HG02678 (cell line): ENCODE measurements at regions not wholly inside any gene's neighbourhood (a gene's known extent, or its start where the extent isn't known, plus 50 kb on each side); places are given as distances from the start of the nearest gene placed in this dataset.

ENCODE experiments used
- ATAC-seq: cut with Tn5 transposase; IDR thresholded peaks from one replicate; pipeline ENCODE4 v1.9.1; 2021; ENCODE audit warnings: mild to moderate bottlenecking, moderate library complexity; ENCODE audit not compliant: unreplicated experiment

DNA sequence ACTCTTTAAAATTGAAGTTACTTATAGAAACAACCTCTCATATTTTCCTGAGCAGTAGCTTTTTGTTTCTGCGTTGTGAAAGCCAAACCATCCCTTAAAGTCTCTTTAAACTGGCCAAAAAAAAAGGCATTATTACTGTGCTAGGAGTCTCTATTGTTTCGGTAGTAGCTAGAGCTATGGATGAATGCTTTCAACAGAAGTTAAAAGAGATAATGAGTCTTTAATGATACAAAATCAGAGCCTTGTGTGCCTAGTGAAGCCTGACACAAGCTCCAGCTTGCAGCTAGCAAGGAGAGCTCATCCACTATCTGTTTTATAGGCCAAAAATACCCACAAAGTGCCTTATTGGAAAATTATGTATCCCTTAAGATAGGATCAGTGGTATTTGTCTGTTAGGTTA lies 360.4 kb upstream of the CDIN1 start:
- no peak for ATAC-seq

- no peak for ATAC-seq
Measured at GRCh38 chr15:36221992-36222391, 357.4 kb upstream of the CDIN1 start.

- no peak for ATAC-seq
Measured at GRCh38 chr15:36230776-36231175, 348.6 kb upstream of the CDIN1 start.

DNA sequence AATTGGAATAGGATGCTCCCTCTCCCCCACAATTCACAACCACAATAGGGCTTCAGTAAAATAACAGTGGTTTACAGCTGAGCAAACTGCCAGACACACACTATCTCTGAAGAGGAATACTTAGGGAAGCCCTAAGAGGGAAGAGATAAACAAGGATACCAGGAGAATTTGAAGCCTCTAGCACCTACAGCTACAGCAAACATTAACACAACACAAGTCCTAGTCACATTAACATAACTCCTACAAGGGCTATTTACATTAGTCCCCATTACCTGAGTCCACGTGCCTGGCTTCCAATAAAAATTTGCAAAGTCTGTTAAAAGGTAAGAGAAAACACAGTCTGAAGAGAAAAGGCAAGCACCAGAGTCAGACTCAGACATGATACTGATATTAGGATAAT lies 346.9 kb upstream of the CDIN1 start:
- ATAC-seq: no peak

DNA sequence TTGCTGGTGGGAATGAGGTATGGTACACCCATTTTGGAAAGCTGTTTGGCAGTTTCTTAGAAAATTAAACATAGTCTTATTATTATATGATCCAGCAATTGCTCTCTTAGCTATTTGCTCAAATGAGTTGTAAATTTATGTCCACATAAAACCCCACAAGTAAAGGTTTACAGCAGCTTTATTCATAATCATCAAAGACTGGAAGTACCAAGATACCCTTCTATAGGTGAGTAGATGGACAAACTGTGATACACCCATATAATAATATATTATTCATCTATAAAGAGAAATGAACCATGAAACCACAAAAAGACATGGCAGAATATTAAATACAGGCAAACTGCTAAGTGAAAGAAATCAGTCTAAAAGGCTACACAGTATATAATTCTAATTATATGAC lies 344.7 kb upstream of the CDIN1 start:
- ATAC-seq: no peak

DNA sequence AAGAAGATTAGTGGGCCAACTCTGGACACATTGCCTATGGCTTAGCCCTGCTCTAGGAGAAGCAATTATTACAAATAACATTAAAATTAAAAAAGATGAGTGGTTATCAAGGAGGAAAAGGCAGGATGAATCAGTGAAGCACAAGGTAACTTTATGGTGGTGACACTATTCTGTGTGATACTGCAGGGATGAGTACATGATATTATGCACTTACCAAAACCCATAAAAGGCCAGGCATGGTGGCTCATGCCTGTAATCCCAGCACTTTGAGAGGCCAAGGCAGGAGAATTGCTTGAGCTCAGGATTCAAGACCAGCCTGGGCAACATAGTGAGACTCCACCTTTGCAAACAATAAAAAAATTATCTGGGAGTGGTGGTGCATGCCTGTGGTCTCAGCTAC lies 344.3 kb upstream of the CDIN1 start:
- no peak for ATAC-seq

- ATAC-seq: no peak
Measured at GRCh38 chr15:36239509-36239908, 339.9 kb upstream of the CDIN1 start.

GRCh38 chr15:36251450-36251849 lies 328.0 kb upstream of the CDIN1 start:
- no peak for ATAC-seq

- ATAC-seq: no peak
Measured at GRCh38 chr15:36252146-36252711, 327.2 kb upstream of the CDIN1 start.

DNA sequence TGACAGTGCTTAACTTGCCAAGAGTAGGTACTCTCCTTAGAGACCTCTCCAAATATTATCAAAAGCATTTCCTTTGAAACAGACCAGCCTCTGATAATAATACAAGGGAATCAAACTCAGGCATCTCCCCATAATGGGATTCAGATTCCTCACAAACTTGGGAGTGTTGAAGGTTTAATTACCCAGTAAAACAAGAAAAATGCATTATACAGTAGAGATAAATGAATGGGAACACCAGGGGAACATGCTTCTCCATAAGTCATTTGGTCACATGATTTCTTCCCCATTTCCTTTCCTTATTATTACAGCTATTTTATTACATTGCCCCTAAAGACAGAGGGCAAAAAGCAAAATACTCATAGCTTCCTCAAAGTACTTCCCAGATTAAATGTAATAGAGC lies 325.0 kb upstream of the CDIN1 start:
- no peak for ATAC-seq

DNA sequence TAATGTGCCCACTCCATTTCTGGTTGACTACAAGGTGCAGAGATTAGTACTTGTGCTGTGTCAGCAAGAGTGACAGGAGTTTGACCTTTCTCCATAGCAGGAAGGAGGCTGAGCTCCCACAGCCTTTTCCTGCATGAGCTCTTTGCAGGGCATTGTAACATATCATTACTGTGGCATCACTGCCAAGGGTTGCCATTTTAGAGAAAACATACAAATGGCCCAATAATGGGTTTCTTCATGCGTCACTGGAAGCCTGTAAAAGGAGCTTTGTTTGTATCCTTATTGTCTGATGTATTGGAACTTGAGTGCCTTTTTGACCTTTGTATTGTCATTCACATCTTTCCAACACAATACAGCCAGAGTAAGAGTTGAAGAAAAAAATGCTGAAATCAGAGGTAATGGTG lies 323.0 kb upstream of the CDIN1 start:
- no peak for ATAC-seq

GRCh38 chr15:36263666-36264065 lies 315.8 kb upstream of the CDIN1 start:
- no peak for ATAC-seq

DNA sequence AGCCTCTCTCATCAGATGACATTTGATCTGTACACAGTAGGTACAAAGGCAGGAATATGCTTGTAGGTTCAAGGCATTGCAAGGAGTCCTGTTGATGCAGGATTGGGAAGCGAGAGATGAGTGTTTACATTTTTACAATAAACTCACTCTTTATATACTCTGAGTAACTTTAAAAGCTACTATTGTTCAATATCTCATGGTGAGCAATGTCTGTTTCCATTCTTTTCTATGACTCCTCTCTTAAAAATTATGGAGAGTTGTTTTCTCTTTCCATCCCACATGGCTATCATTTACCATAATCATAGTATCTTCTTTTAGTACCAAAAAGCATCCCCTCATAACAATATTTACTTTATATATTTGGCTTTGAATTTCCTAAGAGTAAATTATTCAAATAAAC lies 314.0 kb upstream of the CDIN1 start:
- ATAC-seq: no peak

DNA sequence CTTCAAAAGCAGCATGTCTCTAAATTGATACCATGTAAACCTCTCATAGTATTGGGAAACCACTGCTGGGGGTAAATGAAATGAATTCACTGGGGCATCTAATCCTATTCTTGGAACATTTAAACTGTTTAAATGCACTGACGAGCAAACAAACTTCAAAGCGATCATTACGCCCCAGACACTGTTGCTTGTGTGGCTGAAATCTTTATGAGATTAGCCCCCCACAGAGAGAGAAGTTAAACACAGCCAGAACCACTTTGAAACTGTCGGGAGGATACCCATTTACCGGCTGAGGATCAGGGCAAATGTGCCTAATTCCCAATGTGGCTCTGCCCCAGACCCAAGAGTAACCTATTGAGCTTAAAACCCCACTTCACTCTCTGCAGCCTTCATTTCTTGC lies 308.4 kb upstream of the CDIN1 start:
- ATAC-seq: no peak

DNA sequence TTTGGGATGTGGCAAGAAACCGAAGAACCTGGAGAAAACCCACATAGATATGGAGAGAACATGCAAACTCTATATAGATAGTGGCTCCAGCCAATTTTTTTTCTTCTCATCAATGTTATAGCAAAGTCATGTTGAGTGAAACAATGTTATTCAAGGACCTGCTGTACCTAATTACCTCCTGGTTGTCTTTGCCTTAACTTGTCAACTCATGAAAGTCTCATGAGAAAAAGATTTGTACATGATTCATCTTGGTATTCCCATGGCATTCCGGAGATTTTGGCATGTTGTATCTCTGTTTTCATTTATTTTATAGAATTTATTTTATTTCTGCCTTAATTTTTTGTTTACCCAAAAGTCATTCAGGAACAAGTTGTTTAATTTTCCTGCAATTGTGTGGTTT lies 303.8 kb upstream of the CDIN1 start:
- ATAC-seq: no peak

- ATAC-seq: no peak
Measured at GRCh38 chr15:36278219-36278618, 301.2 kb upstream of the CDIN1 start.

GRCh38 chr15:36282821-36283220 lies 296.6 kb upstream of the CDIN1 start:
- no peak for ATAC-seq

DNA sequence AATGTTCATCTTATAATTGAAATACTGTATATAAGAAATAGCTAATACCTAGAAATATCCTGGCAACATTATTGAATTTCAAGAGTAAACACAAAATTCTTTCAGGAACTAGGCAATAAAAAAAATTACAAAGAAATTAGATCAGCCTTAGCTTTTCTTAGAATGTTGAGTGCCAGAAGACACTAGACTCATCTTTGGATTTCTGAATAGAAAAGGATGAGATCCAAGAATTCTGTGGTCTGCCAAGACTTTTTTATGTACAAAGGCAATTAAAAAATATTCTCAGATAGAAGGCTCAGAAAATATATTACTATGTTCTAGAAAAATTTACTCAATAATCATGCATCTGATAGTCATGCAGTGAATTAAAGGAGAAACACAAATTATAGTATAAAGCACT lies 294.5 kb upstream of the CDIN1 start:
- ATAC-seq: no peak

GRCh38 chr15:36291501-36291900 lies 287.9 kb upstream of the CDIN1 start:
- no peak for ATAC-seq

- no peak for ATAC-seq
Measured at GRCh38 chr15:36294359-36294758, 285.1 kb upstream of the CDIN1 start.

- ATAC-seq: no peak
Measured at GRCh38 chr15:36301947-36302346, 277.5 kb upstream of the CDIN1 start.

GRCh38 chr15:36313021-36313420 lies 266.4 kb upstream of the CDIN1 start:
- no peak for ATAC-seq

- no peak for ATAC-seq
Measured at GRCh38 chr15:36313736-36314280, 265.6 kb upstream of the CDIN1 start.
